ENCODE measurements at regions not wholly inside any gene's neighbourhood (a gene's known extent, or its start where the extent isn't known, plus 50 kb on each side); places are given as distances from the start of the nearest gene placed in this dataset.

GRCh38 chr3:22228705-22229104, 477.7 kb upstream of the ZNF385D start:
- no peaks in the 10 kb centered on the region for H3K9me3 ChIP-seq
- DNase-seq: no peak
- H3K4me1 ChIP-seq: no peaks in the 10 kb centered on the region
- intact Hi-C loops (cut with DNase I; ENCODE audit: low total_unique reads): no loop called here
- no peaks in the 10 kb centered on the region for H3K27me3 ChIP-seq
- H3K4me3 ChIP-seq: no peak overlapping the region
- TF ChIP-seq POLR2A (IDR thresholded peaks at IDR 0.05): no peak
- no peak for TF ChIP-seq CTCF (IDR thresholded peaks at IDR 0.05)
- no peaks in the 10 kb centered on the region for H3K36me3 ChIP-seq
- H3K27ac ChIP-seq: no peak overlapping the region

DNA sequence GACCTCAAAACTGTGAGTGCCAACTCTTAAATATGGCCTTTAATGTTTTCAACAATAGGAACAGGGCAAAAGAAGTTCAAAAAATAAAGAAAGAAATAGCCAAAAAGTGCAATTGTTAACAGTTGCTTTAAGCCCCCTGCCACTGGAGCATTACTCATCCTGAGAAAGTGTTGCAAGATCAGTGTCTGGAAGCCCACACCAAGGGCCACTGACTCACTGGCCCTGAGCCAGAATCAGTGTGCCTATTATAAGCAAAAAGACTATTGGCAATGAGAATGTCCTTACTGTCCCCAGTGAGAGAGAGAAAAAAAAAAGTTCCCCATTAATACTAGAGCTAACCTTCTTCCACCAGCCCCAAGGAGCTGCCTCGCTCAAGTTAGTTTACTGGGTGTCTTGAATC, 480.1 kb upstream of the ZNF385D start:
- no peaks in the 10 kb centered on the region for H3K27me3 ChIP-seq
- no peak overlapping the region for H3K4me3 ChIP-seq
- no peaks in the 10 kb centered on the region for H3K4me1 ChIP-seq
- H3K27ac ChIP-seq: no peak overlapping the region
- TF ChIP-seq CTCF (IDR thresholded peaks at IDR 0.05): no peak
- TF ChIP-seq POLR2A (IDR thresholded peaks at IDR 0.05): no peak
- no peaks in the 10 kb centered on the region for H3K36me3 ChIP-seq
- DNase-seq: no peak
- H3K9me3 ChIP-seq: no peaks in the 10 kb centered on the region
- intact Hi-C loops (cut with DNase I; ENCODE audit: low total_unique reads): no loop called here

DNA sequence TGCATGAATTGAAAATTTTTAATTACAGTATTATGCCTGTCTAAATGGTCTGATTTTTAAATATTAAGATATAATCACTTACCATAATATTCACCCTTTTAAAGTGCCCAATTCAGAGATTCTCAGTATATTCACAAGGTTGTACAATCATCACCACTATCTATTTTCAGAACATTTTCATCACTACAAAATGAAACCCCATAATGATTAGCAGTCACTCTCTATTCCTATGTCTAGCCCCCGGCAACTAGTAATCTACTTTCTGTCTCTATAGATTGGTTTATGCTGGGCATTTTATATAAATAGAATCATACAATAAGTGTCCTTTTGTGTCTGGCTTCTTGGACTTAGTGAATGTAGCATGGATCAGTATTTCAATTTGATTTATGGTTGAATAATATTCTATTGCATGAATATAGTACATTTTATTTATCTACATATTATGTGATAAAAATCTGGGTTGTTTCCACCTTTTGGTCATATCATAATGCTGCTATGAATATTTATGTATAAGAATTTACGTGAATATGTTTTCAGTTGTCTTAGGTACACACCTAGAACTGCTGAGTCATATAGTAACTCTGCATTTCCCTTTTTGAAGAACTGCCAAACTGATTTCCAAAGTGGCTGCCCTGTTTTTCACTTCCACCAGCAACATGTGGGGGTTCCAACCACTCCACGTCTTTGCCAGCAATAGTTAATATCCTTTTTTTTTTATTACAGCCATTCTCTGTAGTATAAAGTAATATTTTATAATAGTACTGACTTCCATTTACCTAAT, 485.7 kb upstream of the ZNF385D start:
- no peak overlapping the region for H3K27ac ChIP-seq
- TF ChIP-seq CTCF (IDR thresholded peaks at IDR 0.05) (no peak), POLR2A (IDR thresholded peaks at IDR 0.05) (no peak)
- H3K4me1 ChIP-seq: no peaks in the 10 kb centered on the region
- H3K9me3 ChIP-seq: no peaks in the 10 kb centered on the region
- no peaks in the 10 kb centered on the region for H3K27me3 ChIP-seq
- no peaks in the 10 kb centered on the region for H3K36me3 ChIP-seq
- intact Hi-C loops (cut with DNase I; ENCODE audit: low total_unique reads): no loop called here
- no peak for DNase-seq
- H3K4me3 ChIP-seq: no peak overlapping the region

- H3K27me3 ChIP-seq: no peaks in the 10 kb centered on the region
- H3K4me3 ChIP-seq: no peak overlapping the region
- intact Hi-C loops (cut with DNase I; ENCODE audit: low total_unique reads): no loop called here
- no peaks in the 10 kb centered on the region for H3K4me1 ChIP-seq
- no peak overlapping the region for H3K27ac ChIP-seq
- no peak for DNase-seq
- TF ChIP-seq POLR2A (IDR thresholded peaks at IDR 0.05) (no peak), CTCF (IDR thresholded peaks at IDR 0.05) (no peak)
- no peaks in the 10 kb centered on the region for H3K36me3 ChIP-seq
- no peaks in the 10 kb centered on the region for H3K9me3 ChIP-seq
Observed at GRCh38 chr3:22239011-22239410, 488.0 kb upstream of the ZNF385D start.

DNA sequence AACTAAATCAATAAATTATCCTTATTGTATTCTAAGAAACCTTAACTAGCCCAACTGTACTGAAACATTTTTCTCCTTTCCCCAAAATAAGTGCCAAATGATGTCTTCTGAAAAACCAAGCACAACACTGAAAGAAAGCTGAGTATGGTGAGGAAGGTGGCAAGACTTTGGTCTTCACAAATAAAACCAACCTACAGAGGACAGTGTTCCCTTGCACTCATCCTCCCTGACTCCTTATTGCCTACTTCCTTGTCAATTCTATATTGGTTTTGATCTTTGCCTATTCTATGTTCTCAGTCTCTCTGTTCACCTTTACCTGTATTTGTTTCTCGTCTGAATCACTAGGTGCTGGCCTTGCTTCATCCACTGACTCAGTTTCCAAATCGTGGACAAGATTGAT, 490.1 kb upstream of the ZNF385D start:
- H3K36me3 ChIP-seq: no peaks in the 10 kb centered on the region
- H3K9me3 ChIP-seq: no peaks in the 10 kb centered on the region
- no peak for DNase-seq
- TF ChIP-seq POLR2A (IDR thresholded peaks at IDR 0.05) (no peak), CTCF (IDR thresholded peaks at IDR 0.05) (no peak)
- H3K27ac ChIP-seq: no peak overlapping the region
- no peaks in the 10 kb centered on the region for H3K4me1 ChIP-seq
- no peaks in the 10 kb centered on the region for H3K27me3 ChIP-seq
- H3K4me3 ChIP-seq: no peak overlapping the region
- intact Hi-C loops (cut with DNase I; ENCODE audit: low total_unique reads): no loop called here
